Keratinocyte (primary cell): ENCODE measurements at regions not wholly inside any gene's neighbourhood (a gene's known extent, or its start where the extent isn't known, plus 50 kb on each side); places are given as distances from the start of the nearest gene placed in this dataset.

Experiments used
- DNase-seq: peaks from one replicate; pipeline ENCODE4 v3.0.0-alpha.2; 2011; ENCODE audit warnings: low read depth, missing footprints, low spot score
- FAIRE-seq: peaks from 2 replicates; lab custom pipeline; 2011; peaks lifted over from hg19 to GRCh38; lab: Jason Lieb, UNC
- H2AFZ ChIP-seq: 2 replicates; pipeline ENCODE4 v1.6.0; 2012; ENCODE audit warnings: low read length, control low read depth, inconsistent platforms; ENCODE audit not compliant: control insufficient read depth
- H3K27ac ChIP-seq: 2 replicates; pipeline ENCODE4 v1.5.1; 2011; ENCODE audit warnings: low read length; ENCODE audit not compliant: control insufficient read depth, insufficient read depth
- H3K27me3 ChIP-seq: 3 replicates; pipeline ENCODE4 v1.6.0; 2011; ENCODE audit warnings: low read length; ENCODE audit not compliant: control insufficient read depth, insufficient read depth; ENCODE audit errors: extremely low read depth
- H3K36me3 ChIP-seq, 2 experiments: 2 replicates in 1 of 2; 3 replicates in 1 of 2; pipeline ENCODE4 v1.5.1; 2011; ENCODE audit warnings: low read length in 2 of 2, mild to moderate bottlenecking in 1 of 2; ENCODE audit not compliant: control insufficient read depth in 2 of 2, insufficient read depth in 2 of 2; ENCODE audit errors: extremely low read depth in 1 of 2
- H3K4me1 ChIP-seq: 3 replicates; pipeline ENCODE4 v1.5.1; 2011; ENCODE audit warnings: low read length; ENCODE audit not compliant: control insufficient read depth, insufficient read depth; ENCODE audit errors: extremely low read depth
- H3K4me2 ChIP-seq: 3 replicates; pipeline ENCODE4 v1.6.0; 2011; ENCODE audit warnings: low read depth, low read length; ENCODE audit not compliant: control insufficient read depth, insufficient read depth; ENCODE audit errors: extremely low read depth
- H3K4me3 ChIP-seq, 3 experiments: fragments of 200-600 bp in 1 of 3; sonication (generic) in 1 of 3; 2 replicates in 2 of 3; 3 replicates in 1 of 3; pipeline ENCODE4 v1.5.1; 2011 to 2016; ENCODE audit warnings: low read length in 3 of 3, mild to moderate bottlenecking in 3 of 3, control low read depth in 2 of 3, inconsistent platforms in 1 of 3, low read depth in 1 of 3, mixed read lengths in 1 of 3, mixed run types in 1 of 3, moderate library complexity in 1 of 3; ENCODE audit not compliant: control insufficient read depth in 2 of 3, insufficient read depth in 2 of 3; ENCODE audit errors: extremely low read depth in 1 of 3
- H3K79me2 ChIP-seq: 2 replicates; pipeline ENCODE4 v1.6.0; 2012; ENCODE audit warnings: low read length; ENCODE audit not compliant: control insufficient read depth, insufficient read depth
- H3K9ac ChIP-seq: 3 replicates; pipeline ENCODE4 v1.6.0; 2011; ENCODE audit warnings: low read length; ENCODE audit not compliant: control insufficient read depth, insufficient read depth; ENCODE audit errors: extremely low read depth
- H3K9me1 ChIP-seq: 3 replicates; pipeline ENCODE4 v1.6.0; 2011; ENCODE audit warnings: low read length; ENCODE audit not compliant: control insufficient read depth, insufficient read depth; ENCODE audit errors: extremely low read depth
- H3K9me3 ChIP-seq: 2 replicates; pipeline ENCODE4 v1.5.1; 2012; ENCODE audit warnings: low read depth, low read length; ENCODE audit not compliant: control insufficient read depth
- H4K20me1 ChIP-seq: 3 replicates; pipeline ENCODE4 v1.6.0; 2011; ENCODE audit warnings: low read length; ENCODE audit not compliant: control insufficient read depth, insufficient read depth; ENCODE audit errors: extremely low read depth
- CTCF ChIP-seq, 3 experiments: IDR thresholded peaks in 1 of 3; conservative IDR thresholded peaks in 1 of 3; optimal IDR thresholded peaks in 1 of 3; 2 replicates in 2 of 3; 3 replicates in 1 of 3; pipeline versions ENCODE3 to v1.5.1; 2011; ENCODE audit warnings: low read length in 3 of 3, mild to moderate bottlenecking in 3 of 3, moderate library complexity in 2 of 3, control low read depth in 1 of 3, inconsistent platforms in 1 of 3; ENCODE audit not compliant: insufficient read depth in 2 of 3; ENCODE audit errors: extremely low read depth in 1 of 3
- EZH2 ChIP-seq: IDR thresholded peaks from one replicate; pipeline ENCODE4 v1.6.1; 2012; ENCODE audit warnings: inconsistent platforms, mild to moderate bottlenecking, low read length, moderate library complexity
- dilution Hi-C: fragments of 300-500 bp; cut with MboI; formaldehyde crosslinking; loops from one replicate; pipeline ENCODE4 v1.7.0; 2020; ENCODE audit warnings: low sequenced_read_pairs; ENCODE audit not compliant: extremely low pct_ligation_motif_present
- small RNA-seq, 3 experiments: library from RNA; depleted of rRNA; stranded (forward); fragments of <200 nt; gene quantifications; one replicate each; pipeline ENCODE3, GENCODE V24; 2012; ENCODE audit warnings: low read depth in 3 of 3, low replicate concordance in 1 of 3; ENCODE audit not compliant: insufficient read length in 3 of 3

- TF ChIP-seq CTCF (optimal IDR thresholded peaks at IDR 0.05 in 1 of 3, IDR thresholded peaks at IDR 0.05 in 1 of 3, conservative IDR thresholded peaks at IDR 0.05 in 1 of 3; ENCODE audit: extremely low read depth in 1 of 3, insufficient read depth in 2 of 3, low read length in 3 of 3): no peak
- no peak for TF ChIP-seq EZH2
- Histone ChIP-seq H3K9me1 (no peaks in the 10 kb centered on the region), H3K4me2 (no peak overlapping the region), H4K20me1 (no peaks in the 10 kb centered on the region), H3K4me3 (no peak overlapping the region), H3K79me2 (no peaks in the 10 kb centered on the region), H3K4me1 (no peaks in the 10 kb centered on the region), H3K36me3 (no peaks in the 10 kb centered on the region), H2AFZ (no peak overlapping the region), H3K27ac (no peak overlapping the region), H3K9ac (no peak overlapping the region), H3K9me3 (no peaks in the 10 kb centered on the region), H3K27me3 (no peaks in the 10 kb centered on the region)
- DNase-seq: no peak
- FAIRE-seq: no peak
- dilution Hi-C loops: no loop called here
Observed at GRCh38 chr11:30172883-30173311, 57.9 kb upstream of the FSHB start.

GRCh38 chr11:30174265-30175020 lies 56.4 kb upstream of the FSHB start:
- dilution Hi-C loops: no loop called here
- no peak for FAIRE-seq

More at GRCh38 chr11:30174265-30175020, 56.4 kb upstream of the FSHB start:
- H3K79me2 ChIP-seq: no peaks in the 10 kb centered on the region
- no peak overlapping the region for H3K27ac ChIP-seq
- TF ChIP-seq EZH2: no peak
- TF ChIP-seq CTCF (optimal IDR thresholded peaks at IDR 0.05 in 1 of 3, IDR thresholded peaks at IDR 0.05 in 1 of 3, conservative IDR thresholded peaks at IDR 0.05 in 1 of 3; ENCODE audit: extremely low read depth in 1 of 3, insufficient read depth in 2 of 3, low read length in 3 of 3): no peak
- H2AFZ ChIP-seq: no peak overlapping the region
- no peak overlapping the region for H3K4me3 ChIP-seq
- H3K36me3 ChIP-seq: no peaks in the 10 kb centered on the region
- no peaks in the 10 kb centered on the region for H4K20me1 ChIP-seq
- H3K9me3 ChIP-seq: no peaks in the 10 kb centered on the region
- no peaks in the 10 kb centered on the region for H3K9me1 ChIP-seq
- no peaks in the 10 kb centered on the region for H3K4me1 ChIP-seq
- H3K27me3 ChIP-seq: no peaks in the 10 kb centered on the region
- no peak for DNase-seq
- no peak overlapping the region for H3K4me2 ChIP-seq
- no peak overlapping the region for H3K9ac ChIP-seq

Small RNA genes in the stretch of these regions (small RNA-seq; reads per million reads assigned to genes)
- gene AL358944.1: 0 reads per million in 3 experiments
